Ovary (tissue), 3 donors: ENCODE measurements at regions not wholly inside any gene's neighbourhood (a gene's known extent, or its start where the extent isn't known, plus 50 kb on each side); places are given as distances from the start of the nearest gene placed in this dataset.

Source experiments
- CTCF ChIP-seq, 3 donors: fragments of 450-650 bp in 2 of 3; fragments of 200-600 bp in 1 of 3; IDR thresholded peaks; one replicate each; pipeline versions ENCODE4 v1.5.1 to v1.8.0; 2016 to 2022; ENCODE audit warnings: antibody characterized with exemption in 3 of 3, mild to moderate bottlenecking in 1 of 3
- POLR2A ChIP-seq: fragments of 450-650 bp; IDR thresholded peaks from one replicate; pipeline ENCODE4 v1.6.1; 2017; ENCODE audit warnings: antibody characterized with exemption, mild to moderate bottlenecking, moderate library complexity
- donor health status: DM: no; HTN: no; CAD: no.

DNA sequence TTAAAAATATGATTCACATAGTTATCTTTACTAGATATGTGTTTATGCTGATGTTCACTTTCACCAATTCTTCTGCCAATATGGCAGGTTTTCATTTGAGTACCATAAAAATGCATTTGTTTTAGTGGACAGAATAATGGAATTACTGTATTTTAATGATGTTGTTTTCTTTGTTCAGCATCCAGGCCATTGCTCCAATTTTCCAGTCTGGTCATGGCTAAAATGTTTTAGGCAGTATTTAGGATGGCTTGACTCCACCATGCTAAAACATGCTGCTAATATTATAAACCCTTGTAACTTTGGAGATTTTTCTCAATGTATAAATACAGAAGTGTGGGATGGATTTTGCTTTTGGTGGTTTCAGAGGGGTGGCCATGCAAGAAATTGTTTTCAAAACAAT lies 273.0 kb upstream of the RPS23 start:
- no peak for TF ChIP-seq POLR2A
- TF ChIP-seq CTCF (IDR thresholded peaks at IDR 0.05) = no peak
